ENCODE measurements at regions not wholly inside any gene's neighbourhood (a gene's known extent, or its start where the extent isn't known, plus 50 kb on each side); places are given as distances from the start of the nearest gene placed in this dataset.

DNA sequence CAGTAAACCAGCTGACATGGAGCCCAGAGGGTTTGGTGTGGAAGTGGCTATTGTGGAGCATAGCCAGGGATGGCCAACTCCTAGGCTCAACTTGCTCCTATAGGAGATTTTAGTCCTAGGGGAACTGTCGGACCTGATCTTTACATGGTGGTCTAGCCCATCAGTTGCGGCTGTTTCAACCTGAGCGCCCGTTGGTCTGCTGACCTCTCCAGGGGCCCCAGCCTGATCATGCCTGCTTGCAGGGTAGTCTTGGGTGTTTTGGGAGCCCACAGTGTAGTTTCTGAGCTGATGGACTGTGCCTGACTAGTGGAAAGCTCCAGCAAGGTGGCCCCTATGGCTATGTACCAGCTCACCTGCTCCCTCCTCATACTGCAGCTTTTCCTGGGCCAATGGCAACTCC is 597.0 kb downstream of the IQCM start:
- Histone ChIP-seq H3K4me3 (ENCODE audit: control extremely low read depth in 1 of 5, extremely low read depth in 1 of 5, insufficient read depth in 1 of 5, low read depth in 2 of 5, low read length in 4 of 5) (no peak overlapping the region), H3K27me3 (replicated peaks in 1 of 4; ENCODE audit: control extremely low read depth in 1 of 4, control insufficient read depth in 3 of 4, insufficient read depth in 4 of 4, low read length in 3 of 4) (no peaks in the 10 kb centered on the region), H3K4me1 (ENCODE audit: control insufficient read depth in 2 of 2, insufficient read depth in 2 of 2, low read length in 2 of 2) (no peaks in the 10 kb centered on the region), H3K4me2 (replicated peaks; ENCODE audit: low read depth, low read length, poor library complexity, severe bottlenecking) (no peak overlapping the region), H3K9me3 (ENCODE audit: control extremely low read depth in 1 of 3, control insufficient read depth in 2 of 3, insufficient read depth in 1 of 3, low read length in 2 of 3) (peaks cover 0 to 11% (median 0%) of the 10 kb centered on the region in 3 donors), H4K20me1 (ENCODE audit: control insufficient read depth, insufficient read depth, low read length, poor library complexity, severe bottlenecking) (no peaks in the 10 kb centered on the region), H3K27ac (ENCODE audit: low read length in 2 of 2) (no peak overlapping the region), H3K79me2 (ENCODE audit: control insufficient read depth, insufficient read depth, low read length) (no peaks in the 10 kb centered on the region), H3K9ac (ENCODE audit: low read length) (no peak overlapping the region), H3K36me3 (replicated peaks in 1 of 2; ENCODE audit: control extremely low read depth in 1 of 2, control insufficient read depth in 1 of 2, extremely low read depth in 1 of 2, insufficient read depth in 2 of 2, low read length in 1 of 2) (no peaks in the 10 kb centered on the region), H2AFZ (ENCODE audit: insufficient read depth, low read depth, low read length, poor library complexity, severe bottlenecking) (no peak overlapping the region)
- 97% methylated on average over 4 of the region's 4 CpGs for WGBS (ENCODE audit: insufficient coverage)
- no peaks in the 10 kb centered on the region for H3K4me1 Mint-ChIP-seq
- DNase-seq (no peak), ATAC-seq (ENCODE audit: low read depth) (no peak)
- intact Hi-C loops (cut with micrococcal nuclease): no loop called here
- TF ChIP-seq EZH2 (IDR thresholded peaks at IDR 0.05; ENCODE audit: borderline replicate concordance, insufficient read depth, low read depth, low read length, poor library complexity, severe bottlenecking): no peak
- TF ChIP-seq, protein P1, sequence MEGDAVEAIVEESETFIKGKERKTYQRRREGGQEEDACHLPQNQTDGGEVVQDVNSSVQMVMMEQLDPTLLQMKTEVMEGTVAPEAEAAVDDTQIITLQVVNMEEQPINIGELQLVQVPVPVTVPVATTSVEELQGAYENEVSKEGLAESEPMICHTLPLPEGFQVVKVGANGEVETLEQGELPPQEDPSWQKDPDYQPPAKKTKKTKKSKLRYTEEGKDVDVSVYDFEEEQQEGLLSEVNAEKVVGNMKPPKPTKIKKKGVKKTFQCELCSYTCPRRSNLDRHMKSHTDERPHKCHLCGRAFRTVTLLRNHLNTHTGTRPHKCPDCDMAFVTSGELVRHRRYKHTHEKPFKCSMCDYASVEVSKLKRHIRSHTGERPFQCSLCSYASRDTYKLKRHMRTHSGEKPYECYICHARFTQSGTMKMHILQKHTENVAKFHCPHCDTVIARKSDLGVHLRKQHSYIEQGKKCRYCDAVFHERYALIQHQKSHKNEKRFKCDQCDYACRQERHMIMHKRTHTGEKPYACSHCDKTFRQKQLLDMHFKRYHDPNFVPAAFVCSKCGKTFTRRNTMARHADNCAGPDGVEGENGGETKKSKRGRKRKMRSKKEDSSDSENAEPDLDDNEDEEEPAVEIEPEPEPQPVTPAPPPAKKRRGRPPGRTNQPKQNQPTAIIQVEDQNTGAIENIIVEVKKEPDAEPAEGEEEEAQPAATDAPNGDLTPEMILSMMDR (IDR thresholded peaks at IDR 0.05): no peak
- H3K27me3 Mint-ChIP-seq: no peaks in the 10 kb centered on the region
- ChIA-PET POLR2A (no interaction called here), CTCF (no interaction called here)
- peaks cover 14% of the 10 kb centered on the region for H3K9me3 Mint-ChIP-seq (ENCODE audit: insufficient read depth)
- no peak overlapping the region for H3K4me3 Mint-ChIP-seq
- no peak overlapping the region for H3K27ac Mint-ChIP-seq

DNA sequence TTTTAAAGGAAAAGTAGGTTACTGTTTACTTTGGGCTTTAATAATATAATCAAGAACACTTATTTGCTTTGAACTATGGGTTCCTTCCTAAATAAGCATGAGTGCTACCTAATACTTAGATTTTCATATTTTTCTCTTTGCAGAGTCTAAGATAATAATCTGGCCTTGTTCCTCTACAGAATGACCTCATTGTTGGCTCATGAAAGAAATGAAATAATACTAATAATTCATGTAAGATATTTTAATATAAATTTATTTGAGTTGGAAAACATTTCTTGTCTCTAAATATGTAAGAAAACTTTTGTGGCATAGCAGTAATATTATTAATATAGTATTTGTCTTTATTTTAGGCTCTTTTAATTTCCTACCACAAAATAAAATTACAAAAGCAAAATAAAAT is 601.3 kb downstream of the IQCM start:
- Histone ChIP-seq H3K9me3 (ENCODE audit: control extremely low read depth in 1 of 3, control insufficient read depth in 2 of 3, insufficient read depth in 1 of 3, low read length in 2 of 3) (peaks cover 0 to 9% (median 0%) of the 10 kb centered on the region in 3 donors), H3K4me1 (ENCODE audit: control insufficient read depth in 2 of 2, insufficient read depth in 2 of 2, low read length in 2 of 2) (no peaks in the 10 kb centered on the region), H3K27me3 (replicated peaks in 1 of 4; ENCODE audit: control extremely low read depth in 1 of 4, control insufficient read depth in 3 of 4, insufficient read depth in 4 of 4, low read length in 3 of 4) (no peaks in the 10 kb centered on the region), H3K27ac (ENCODE audit: low read length in 2 of 2) (no peak overlapping the region), H4K20me1 (ENCODE audit: control insufficient read depth, insufficient read depth, low read length, poor library complexity, severe bottlenecking) (no peaks in the 10 kb centered on the region), H3K36me3 (replicated peaks in 1 of 2; ENCODE audit: control extremely low read depth in 1 of 2, control insufficient read depth in 1 of 2, extremely low read depth in 1 of 2, insufficient read depth in 2 of 2, low read length in 1 of 2) (no peaks in the 10 kb centered on the region), H3K9ac (ENCODE audit: low read length) (no peak overlapping the region), H3K4me3 (ENCODE audit: control extremely low read depth in 1 of 5, extremely low read depth in 1 of 5, insufficient read depth in 1 of 5, low read depth in 2 of 5, low read length in 4 of 5) (no peak overlapping the region), H2AFZ (ENCODE audit: insufficient read depth, low read depth, low read length, poor library complexity, severe bottlenecking) (no peak overlapping the region), H3K4me2 (replicated peaks; ENCODE audit: low read depth, low read length, poor library complexity, severe bottlenecking) (no peak overlapping the region), H3K79me2 (ENCODE audit: control insufficient read depth, insufficient read depth, low read length) (no peaks in the 10 kb centered on the region)
- Mint-ChIP-seq H3K27me3 (no peaks in the 10 kb centered on the region), H3K4me3 (no peak overlapping the region), H3K4me1 (no peaks in the 10 kb centered on the region), H3K27ac (no peak overlapping the region), H3K9me3 (ENCODE audit: insufficient read depth) (no peaks in the 10 kb centered on the region)
- ChIA-PET CTCF (no interaction called here), POLR2A (no interaction called here)
- DNase-seq (no peak), ATAC-seq (ENCODE audit: low read depth) (no peak)
- TF ChIP-seq, protein P1 (IDR thresholded peaks at IDR 0.05): no peak
- no peak for TF ChIP-seq EZH2 (IDR thresholded peaks at IDR 0.05; ENCODE audit: borderline replicate concordance, insufficient read depth, low read depth, low read length, poor library complexity, severe bottlenecking)
- intact Hi-C loops (cut with micrococcal nuclease): no loop called here

Data from B cell (primary cell).